Endothelial cell (in vitro differentiated cells): ENCODE measurements at regions not wholly inside any gene's neighbourhood (a gene's known extent, or its start where the extent isn't known, plus 50 kb on each side); places are given as distances from the start of the nearest gene placed in this dataset. TPM values are rescaled to one million over a fixed set of nuclear protein-coding genes. Genes with fewer than 3 reads are reported as not detected.

Experiments used
- microRNA-seq: library from miRNA; unstranded; fragments of <30 nt; microRNA quantifications from one replicate; pipeline ENCODE4, GENCODE V29; 2020; ENCODE audit not compliant: unreplicated experiment

Small RNA genes lying in the stretch of these regions (microRNA-seq; reads per million reads assigned to microRNA genes)
- gene MIR1267, result not detected
